ENCODE measurements at regions not wholly inside any gene's neighbourhood (a gene's known extent, or its start where the extent isn't known, plus 50 kb on each side); places are given as distances from the start of the nearest gene placed in this dataset.

- no peak for DNase-seq (ENCODE audit: low spot score)
- Histone ChIP-seq H3K36me3 (ENCODE audit: insufficient read depth, low read length, poor library complexity, severe bottlenecking) (no peaks in the 10 kb centered on the region), H3K4me1 (ENCODE audit: insufficient read depth, low read length, poor library complexity, severe bottlenecking) (no peaks in the 10 kb centered on the region), H3K27ac (ENCODE audit: low read depth, low read length, poor library complexity, severe bottlenecking) (no peak overlapping the region), H3K9me3 (ENCODE audit: low read depth, low read length, poor library complexity, severe bottlenecking) (peaks cover 48% of the 10 kb centered on the region), H3K4me3 (ENCODE audit: low read depth, low read length, poor library complexity, severe bottlenecking) (no peak overlapping the region), H3K27me3 (replicated peaks; ENCODE audit: insufficient read depth, low read depth, low read length, poor library complexity) (no peaks in the 10 kb centered on the region)
- intact Hi-C loops (cut with micrococcal nuclease; ENCODE audit: unreplicated experiment): no loop called here
- POLR2A ChIA-PET (ENCODE audit: low non-redundant PET): no interaction called here
- no peak for TF ChIP-seq CTCF (conservative IDR thresholded peaks at IDR 0.05; ENCODE audit: low read depth, low read length)
- CTCF ChIA-PET: no interaction called here
- no TSS peak for BruUV-seq (replicated peaks)
Measured at GRCh38 chr4:10761903-10762302, 77.3 kb upstream of the CLNK start.

- no peaks in the 10 kb centered on the region for H3K27me3 ChIP-seq (replicated peaks; ENCODE audit: insufficient read depth, low read depth, low read length, poor library complexity)
- TF ChIP-seq EZH2 (IDR thresholded peaks at IDR 0.05; ENCODE audit: borderline replicate concordance, low read depth, low read length, poor library complexity, severe bottlenecking) (no peak), CTCF (conservative IDR thresholded peaks at IDR 0.05; ENCODE audit: low read depth, low read length) (no peak)
- H3K36me3 ChIP-seq (ENCODE audit: insufficient read depth, low read length, poor library complexity, severe bottlenecking): no peaks in the 10 kb centered on the region
- H3K9me3 ChIP-seq (ENCODE audit: low read depth, low read length, poor library complexity, severe bottlenecking): peaks cover 46% of the 10 kb centered on the region
- no TSS peak for BruUV-seq (replicated peaks)
- ChIA-PET CTCF (no interaction called here), POLR2A (ENCODE audit: low non-redundant PET) (no interaction called here)
- no peak overlapping the region for H3K27ac ChIP-seq (ENCODE audit: low read depth, low read length, poor library complexity, severe bottlenecking)
- H3K4me3 ChIP-seq (ENCODE audit: low read depth, low read length, poor library complexity, severe bottlenecking): no peak overlapping the region
- no peaks in the 10 kb centered on the region for H3K4me1 ChIP-seq (ENCODE audit: insufficient read depth, low read length, poor library complexity, severe bottlenecking)
- intact Hi-C loops (cut with micrococcal nuclease; ENCODE audit: unreplicated experiment): no loop called here
- DNase-seq (ENCODE audit: low spot score): no peak
Measured at GRCh38 chr4:10760086-10760485, 75.5 kb upstream of the CLNK start.

GRCh38 chr4:10758906-10759305, 74.3 kb upstream of the CLNK start:
- DNase-seq (ENCODE audit: low spot score): no peak
- intact Hi-C loops (cut with micrococcal nuclease; ENCODE audit: unreplicated experiment): no loop called here
- POLR2A ChIA-PET (ENCODE audit: low non-redundant PET): no interaction called here
- H3K4me1 ChIP-seq (ENCODE audit: insufficient read depth, low read length, poor library complexity, severe bottlenecking): no peaks in the 10 kb centered on the region
- H3K27ac ChIP-seq (ENCODE audit: low read depth, low read length, poor library complexity, severe bottlenecking): no peak overlapping the region
- no peaks in the 10 kb centered on the region for H3K27me3 ChIP-seq (replicated peaks; ENCODE audit: insufficient read depth, low read depth, low read length, poor library complexity)
- H3K9me3 ChIP-seq (ENCODE audit: low read depth, low read length, poor library complexity, severe bottlenecking): peaks cover 50% of the 10 kb centered on the region
- H3K36me3 ChIP-seq (ENCODE audit: insufficient read depth, low read length, poor library complexity, severe bottlenecking): no peaks in the 10 kb centered on the region
- TF ChIP-seq CTCF (conservative IDR thresholded peaks at IDR 0.05; ENCODE audit: low read depth, low read length) (no peak), EZH2 (IDR thresholded peaks at IDR 0.05; ENCODE audit: borderline replicate concordance, low read depth, low read length, poor library complexity, severe bottlenecking) (no peak)
- CTCF ChIA-PET: no interaction called here
- BruUV-seq (replicated peaks): no TSS peak
- H3K4me3 ChIP-seq (ENCODE audit: low read depth, low read length, poor library complexity, severe bottlenecking): no peak overlapping the region

All from A673 (cell line).